Fibroblast of villous mesenchyme (primary cell): ENCODE measurements at regions not wholly inside any gene's neighbourhood (a gene's known extent, or its start where the extent isn't known, plus 50 kb on each side); places are given as distances from the start of the nearest gene placed in this dataset.

Experiments used
- DNase-seq: peaks from one replicate; pipeline ENCODE4 v3.0.0-alpha.2; 2010; ENCODE audit warnings: low read depth
- H3K4me3 ChIP-seq: 2 replicates; pipeline ENCODE4 v1.5.1; 2011; ENCODE audit warnings: low read depth, mild to moderate bottlenecking, low read length
- CTCF ChIP-seq: IDR thresholded peaks from 2 replicates; pipeline ENCODE4 v1.5.1; 2012; ENCODE audit warnings: low read depth, mild to moderate bottlenecking, low read length; ENCODE audit not compliant: insufficient read depth

- no peak overlapping the region for H3K4me3 ChIP-seq
- TF ChIP-seq CTCF, result no peak
- DNase-seq, result no peak
These were observed 81.6 kb downstream of the SLC5A7 start for GRCh38 chr2:108067820-108068405.

GRCh38 chr2:108069515-108070310 is 83.4 kb downstream of the SLC5A7 start:
- H3K4me3 ChIP-seq, result no peak overlapping the region
- DNase-seq, result no peak
- no peak for TF ChIP-seq CTCF

- no peak overlapping the region for H3K4me3 ChIP-seq
- TF ChIP-seq CTCF, result no peak
- DNase-seq, result no peak
These were observed 87.2 kb downstream of the SLC5A7 start for GRCh38 chr2:108073415-108074072.

GRCh38 chr2:108074150-108074549 is 87.8 kb downstream of the SLC5A7 start:
- no peak for TF ChIP-seq CTCF
- H3K4me3 ChIP-seq, result no peak overlapping the region
- no peak for DNase-seq

GRCh38 chr2:108074946-108075345 is 88.6 kb downstream of the SLC5A7 start:
- no peak for DNase-seq
- H3K4me3 ChIP-seq, result no peak overlapping the region
- no peak for TF ChIP-seq CTCF

GRCh38 chr2:108076527-108076926 is 90.2 kb downstream of the SLC5A7 start:
- no peak overlapping the region for H3K4me3 ChIP-seq
- no peak for TF ChIP-seq CTCF
- no peak for DNase-seq
